ENCODE measurements at regions not wholly inside any gene's neighbourhood (a gene's known extent, or its start where the extent isn't known, plus 50 kb on each side); places are given as distances from the start of the nearest gene placed in this dataset.

- TF ChIP-seq CTCF (IDR thresholded peaks at IDR 0.05; ENCODE audit: poor library complexity, severe bottlenecking) (no peak), RAD21 (conservative IDR thresholded peaks at IDR 0.05) (no peak), POLR2AphosphoS5 (IDR thresholded peaks at IDR 0.05) (no peak), REST (IDR thresholded peaks at IDR 0.05; ENCODE audit: borderline replicate concordance) (no peak), MXI1 (conservative IDR thresholded peaks at IDR 0.05; ENCODE audit: poor library complexity, severe bottlenecking) (no peak), EZH2 (IDR thresholded peaks at IDR 0.05; ENCODE audit: borderline replicate concordance, insufficient read depth, low read length, poor library complexity, severe bottlenecking) (no peak), EP300 (conservative IDR thresholded peaks at IDR 0.05; ENCODE audit: poor library complexity, severe bottlenecking) (no peak), TAF1 (IDR thresholded peaks at IDR 0.05; ENCODE audit: low read depth) (no peak), SMC3 (conservative IDR thresholded peaks at IDR 0.05; ENCODE audit: poor library complexity) (no peak)
Measured at GRCh38 chr9:86645303-86645702, 291.1 kb upstream of the TUT7 start.

Data from neural cell (in vitro differentiated cells).